GM12878 (cell line): ENCODE measurements at regions not wholly inside any gene's neighbourhood (a gene's known extent, or its start where the extent isn't known, plus 50 kb on each side); places are given as distances from the start of the nearest gene placed in this dataset.

Experiments
- ATAC-seq: fragments of 200-7000 bp; cut with Tn5 transposase; 3 replicates; pipeline ENCODE4 v1.9.1; 2020; ENCODE audit warnings: mild to moderate bottlenecking, moderate library complexity
- BruUV-seq: library from RNA; stranded (reverse); fragments of 400-500 nt; replicated peaks from 2 replicates; lab custom pipeline; 2021; lab: Mats Ljungman, UMichigan
- CTCF ChIA-PET: fragments of 300-600 bp; sonication (Branson Sonifier 250); formaldehyde crosslinking; extraction: SDS; loops from one replicate; lab custom pipeline; 2021; ENCODE audit warnings: inconsistent platforms; lab: Yijun Ruan, JAX
- POLR2A ChIA-PET: fragments of 350-600 bp; formaldehyde crosslinking; extraction: SDS; loops from one replicate; lab custom pipeline; 2021; ENCODE audit warnings: inconsistent platforms; lab: Charles Lee
- RAD21 ChIA-PET: fragments of 300-600 bp; sonication (Branson Sonifier 250); formaldehyde crosslinking; loops from one replicate; lab custom pipeline; 2023; ENCODE audit warnings: antibody characterized with exemption; ENCODE audit not compliant: unreplicated experiment; lab: Charles Lee
- SMC1A ChIA-PET: fragments of 300-600 bp; sonication (Branson Sonifier 250); formaldehyde crosslinking; loops from one replicate; lab custom pipeline; 2023; ENCODE audit not compliant: unreplicated experiment, uncharacterized antibody; lab: Charles Lee
- DNase-seq: peaks from one replicate; pipeline ENCODE4 v3.0.0-alpha.2; 2011; ENCODE audit warnings: low read depth, low spot score
- FAIRE-seq: peaks from 3 replicates; lab custom pipeline; 2011; peaks lifted over from hg19 to GRCh38; lab: Jason Lieb, UNC
- H2AFZ ChIP-seq: 2 replicates; pipeline ENCODE4 v1.6.0; 2011; ENCODE audit warnings: low read depth, low read length, control low read depth; ENCODE audit not compliant: control insufficient read depth
- H3K27ac ChIP-seq: 2 replicates; pipeline ENCODE4 v1.5.1; 2011; ENCODE audit warnings: control low read depth; ENCODE audit not compliant: control insufficient read depth, insufficient read depth
- H3K27me3 ChIP-seq, 2 experiments: replicated peaks in 1 of 2; 2 replicates each; pipeline versions ENCODE4 v1.6.0 to v1.6.1; 2011; ENCODE audit warnings: low read length in 1 of 2; ENCODE audit not compliant: control insufficient read depth in 2 of 2, insufficient read depth in 2 of 2
- H3K36me3 ChIP-seq, 2 experiments: 2 replicates each; pipeline ENCODE4 v1.5.1; 2011; ENCODE audit warnings: low read length in 1 of 2; ENCODE audit not compliant: control insufficient read depth in 2 of 2, insufficient read depth in 2 of 2
- H3K4me1 ChIP-seq: 2 replicates; pipeline ENCODE4 v1.6.1; 2011; ENCODE audit warnings: mild to moderate bottlenecking, low read length, moderate library complexity, mixed read lengths; ENCODE audit not compliant: control insufficient read depth, insufficient read depth
- H3K4me2 ChIP-seq: 2 replicates; pipeline ENCODE4 v1.6.0; 2011; ENCODE audit warnings: control low read depth; ENCODE audit not compliant: control insufficient read depth, insufficient read depth
- H3K4me3 ChIP-seq: fragments of 200-600 bp; sonication (generic); 2 replicates; pipeline ENCODE4 v1.5.1; 2016
- H3K79me2 ChIP-seq: 2 replicates; pipeline ENCODE4 v1.6.0; 2011; ENCODE audit warnings: low read length; ENCODE audit not compliant: control insufficient read depth, insufficient read depth
- H3K9ac ChIP-seq: 2 replicates; pipeline ENCODE4 v1.8.0; 2011; ENCODE audit warnings: low read length, control low read depth, mixed read lengths; ENCODE audit not compliant: control insufficient read depth, insufficient read depth
- H3K9me3 ChIP-seq: replicated peaks from 3 replicates; pipeline ENCODE4 v1.5.1; 2011; ENCODE audit warnings: mild to moderate bottlenecking, low read length; ENCODE audit not compliant: control insufficient read depth, insufficient read depth
- H4K20me1 ChIP-seq: 2 replicates; pipeline ENCODE4 v1.6.0; 2011; ENCODE audit not compliant: control insufficient read depth, insufficient read depth
- CEBPZ ChIP-seq: fragments of 150-350 bp; IDR thresholded peaks from 2 replicates; pipeline ENCODE4 v1.6.1; 2016; ENCODE audit warnings: low read depth, low read length
- POU2F2 ChIP-seq: IDR thresholded peaks from 3 replicates; pipeline ENCODE4 v1.6.1; 2011; ENCODE audit warnings: low read depth, mild to moderate bottlenecking, low read length, borderline replicate concordance
- ZNF207 ChIP-seq: fragments of 450-650 bp; IDR thresholded peaks from 2 replicates; pipeline ENCODE4 v1.6.1; 2014; ENCODE audit warnings: antibody characterized with exemption, mild to moderate bottlenecking, borderline replicate concordance
- WGBS: methylation state at CpG from one replicate; pipeline ENCODE4 v1.1.6; 2016; ENCODE audit warnings: low lambda C conversion rate; ENCODE audit not compliant: insufficient replicate concordance, insufficient coverage; ENCODE audit errors: missing lambda C conversion rate; 5-methylcytosine and 5-hydroxymethylcytosine counted together
- in situ Hi-C: fragments of 300-500 bp; cut with MboI; formaldehyde crosslinking; loops from 9 replicates; pipeline ENCODE4 v1.14.3; 2018; ENCODE audit warnings: mixed read lengths
- intact Hi-C: fragments of 100-400 bp; cut with micrococcal nuclease; formaldehyde crosslinking; loops from one replicate; pipeline ENCODE4 v1.14.2; 2022; ENCODE audit not compliant: unreplicated experiment
- TF ChIP-seq, protein P1 (sequence below): fragments of 450-650 bp; IDR thresholded peaks from 2 replicates; pipeline ENCODE4 v1.6.1; 2017; ENCODE audit warnings: mild to moderate bottlenecking, low read depth, inconsistent platforms; ENCODE audit not compliant: poor library complexity, severe bottlenecking
- TF ChIP-seq, protein P2 (sequence below): fragments of 450-650 bp; formaldehyde crosslinking; IDR thresholded peaks from 2 replicates; pipeline ENCODE4 v1.5.0; 2022; ENCODE audit warnings: mild to moderate bottlenecking, missing genetic modification characterization

- TF ChIP-seq, protein P1, sequence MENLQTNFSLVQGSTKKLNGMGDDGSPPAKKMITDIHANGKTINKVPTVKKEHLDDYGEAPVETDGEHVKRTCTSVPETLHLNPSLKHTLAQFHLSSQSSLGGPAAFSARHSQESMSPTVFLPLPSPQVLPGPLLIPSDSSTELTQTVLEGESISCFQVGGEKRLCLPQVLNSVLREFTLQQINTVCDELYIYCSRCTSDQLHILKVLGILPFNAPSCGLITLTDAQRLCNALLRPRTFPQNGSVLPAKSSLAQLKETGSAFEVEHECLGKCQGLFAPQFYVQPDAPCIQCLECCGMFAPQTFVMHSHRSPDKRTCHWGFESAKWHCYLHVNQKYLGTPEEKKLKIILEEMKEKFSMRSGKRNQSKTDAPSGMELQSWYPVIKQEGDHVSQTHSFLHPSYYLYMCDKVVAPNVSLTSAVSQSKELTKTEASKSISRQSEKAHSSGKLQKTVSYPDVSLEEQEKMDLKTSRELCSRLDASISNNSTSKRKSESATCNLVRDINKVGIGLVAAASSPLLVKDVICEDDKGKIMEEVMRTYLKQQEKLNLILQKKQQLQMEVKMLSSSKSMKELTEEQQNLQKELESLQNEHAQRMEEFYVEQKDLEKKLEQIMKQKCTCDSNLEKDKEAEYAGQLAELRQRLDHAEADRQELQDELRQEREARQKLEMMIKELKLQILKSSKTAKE: no peak
- no peak for TF ChIP-seq ZNF207
- TF ChIP-seq, protein P2, sequence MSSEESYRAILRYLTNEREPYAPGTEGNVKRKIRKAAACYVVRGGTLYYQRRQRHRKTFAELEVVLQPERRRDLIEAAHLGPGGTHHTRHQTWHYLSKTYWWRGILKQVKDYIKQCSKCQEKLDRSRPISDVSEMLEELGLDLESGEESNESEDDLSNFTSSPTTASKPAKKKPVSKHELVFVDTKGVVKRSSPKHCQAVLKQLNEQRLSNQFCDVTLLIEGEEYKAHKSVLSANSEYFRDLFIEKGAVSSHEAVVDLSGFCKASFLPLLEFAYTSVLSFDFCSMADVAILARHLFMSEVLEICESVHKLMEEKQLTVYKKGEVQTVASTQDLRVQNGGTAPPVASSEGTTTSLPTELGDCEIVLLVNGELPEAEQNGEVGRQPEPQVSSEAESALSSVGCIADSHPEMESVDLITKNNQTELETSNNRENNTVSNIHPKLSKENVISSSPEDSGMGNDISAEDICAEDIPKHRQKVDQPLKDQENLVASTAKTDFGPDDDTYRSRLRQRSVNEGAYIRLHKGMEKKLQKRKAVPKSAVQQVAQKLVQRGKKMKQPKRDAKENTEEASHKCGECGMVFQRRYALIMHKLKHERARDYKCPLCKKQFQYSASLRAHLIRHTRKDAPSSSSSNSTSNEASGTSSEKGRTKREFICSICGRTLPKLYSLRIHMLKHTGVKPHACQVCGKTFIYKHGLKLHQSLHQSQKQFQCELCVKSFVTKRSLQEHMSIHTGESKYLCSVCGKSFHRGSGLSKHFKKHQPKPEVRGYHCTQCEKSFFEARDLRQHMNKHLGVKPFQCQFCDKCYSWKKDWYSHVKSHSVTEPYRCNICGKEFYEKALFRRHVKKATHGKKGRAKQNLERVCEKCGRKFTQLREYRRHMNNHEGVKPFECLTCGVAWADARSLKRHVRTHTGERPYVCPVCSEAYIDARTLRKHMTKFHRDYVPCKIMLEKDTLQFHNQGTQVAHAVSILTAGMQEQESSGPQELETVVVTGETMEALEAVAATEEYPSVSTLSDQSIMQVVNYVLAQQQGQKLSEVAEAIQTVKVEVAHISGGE (CRISPR knock-in tag): no peak
Measured at GRCh38 chr5:102130890-102131289, 165.2 kb downstream of the SLCO4C1 start (continued).

- H3K9ac ChIP-seq: no peak overlapping the region
- BruUV-seq: no TSS peak
- H3K27me3 ChIP-seq: no peaks in the 10 kb centered on the region
- no peaks in the 10 kb centered on the region for H3K9me3 ChIP-seq
- no peaks in the 10 kb centered on the region for H4K20me1 ChIP-seq
- ChIA-PET SMC1A (no interaction called here), RAD21 (no interaction called here), CTCF (no interaction called here), POLR2A (no interaction called here)
- intact Hi-C loops: no loop called here
- no peak overlapping the region for H3K4me3 ChIP-seq
- DNase-seq (no peak), ATAC-seq (no peak), FAIRE-seq (no peak)
- in situ Hi-C loops: no loop called here
- no peak overlapping the region for H3K27ac ChIP-seq
- H3K4me1 ChIP-seq: no peaks in the 10 kb centered on the region
- no peaks in the 10 kb centered on the region for H3K79me2 ChIP-seq
- TF ChIP-seq CEBPZ: no peak
- TF ChIP-seq POU2F2: no peak
- no peaks in the 10 kb centered on the region for H3K36me3 ChIP-seq
- WGBS: 42% methylated on average over 5 of the region's 5 CpGs
- no peak overlapping the region for H3K4me2 ChIP-seq
- no peak overlapping the region for H2AFZ ChIP-seq
Measured at GRCh38 chr5:102130386-102130785, 165.7 kb downstream of the SLCO4C1 start.
